ENCODE measurements at regions not wholly inside any gene's neighbourhood (a gene's known extent, or its start where the extent isn't known, plus 50 kb on each side); places are given as distances from the start of the nearest gene placed in this dataset.
A peak's percentile ranks its signal among the peaks of the same experiment; 100 is the strongest.

DNA sequence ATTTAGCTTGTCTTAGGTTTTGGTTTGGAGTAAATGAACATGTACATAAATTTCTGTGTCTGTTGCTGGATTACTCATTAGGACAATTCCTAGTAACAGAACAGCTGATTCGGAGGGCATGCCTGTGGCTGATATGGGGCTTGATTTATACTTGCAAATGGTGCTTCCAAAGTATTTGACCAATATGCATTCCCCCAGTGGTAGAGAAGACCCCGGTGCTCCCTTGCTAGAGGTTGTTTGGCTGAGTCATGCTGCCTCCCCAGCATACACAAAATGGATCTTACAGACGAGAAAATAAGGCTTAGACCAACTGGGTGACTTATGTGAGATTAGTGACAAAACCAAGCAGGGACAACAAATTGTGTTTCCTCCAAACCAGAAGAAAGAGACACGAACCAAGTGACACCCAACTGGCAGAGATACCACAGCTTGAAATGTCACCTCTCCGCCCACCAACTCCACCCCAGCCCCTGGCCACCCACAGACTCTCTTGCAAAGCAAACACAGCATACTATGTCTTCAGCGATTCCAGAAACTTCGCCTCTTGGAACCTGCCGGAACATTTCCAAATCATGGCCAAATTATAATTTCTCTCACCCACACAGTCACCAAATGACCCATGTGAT, 75.9 kb upstream of the ETS2 start:
- H3K36me3 ChIP-seq (replicated peaks in 1 of 2) = no peaks in the 10 kb centered on the region
- WGBS, 4 donors = 45 to 56% (median 50%) methylated on average over 8 of the region's 8 CpGs
- H3K27ac ChIP-seq = no peak overlapping the region
- DNase-seq = no peak
- peaks cover 0 to 6% of the 10 kb centered on the region in 2 donors for H3K4me1 ChIP-seq (replicated peaks in 1 of 2)
- peaks cover 0 to 6% (median 0%) of the 10 kb centered on the region in 3 donors for H3K9me3 ChIP-seq (replicated peaks in 1 of 3)
- intact Hi-C loops (cut with DNase I) = loop anchor here (5.0 to 10.0 kb wide), 3 partner anchors 75 to 407 kb away; partner anchors contain the start of gene ETS2 (in 1 of the 2)
- H3K27me3 ChIP-seq = no peaks in the 10 kb centered on the region
- TF ChIP-seq POLR2A (IDR thresholded peaks at IDR 0.05) = no peak
- TF ChIP-seq, protein P1, sequence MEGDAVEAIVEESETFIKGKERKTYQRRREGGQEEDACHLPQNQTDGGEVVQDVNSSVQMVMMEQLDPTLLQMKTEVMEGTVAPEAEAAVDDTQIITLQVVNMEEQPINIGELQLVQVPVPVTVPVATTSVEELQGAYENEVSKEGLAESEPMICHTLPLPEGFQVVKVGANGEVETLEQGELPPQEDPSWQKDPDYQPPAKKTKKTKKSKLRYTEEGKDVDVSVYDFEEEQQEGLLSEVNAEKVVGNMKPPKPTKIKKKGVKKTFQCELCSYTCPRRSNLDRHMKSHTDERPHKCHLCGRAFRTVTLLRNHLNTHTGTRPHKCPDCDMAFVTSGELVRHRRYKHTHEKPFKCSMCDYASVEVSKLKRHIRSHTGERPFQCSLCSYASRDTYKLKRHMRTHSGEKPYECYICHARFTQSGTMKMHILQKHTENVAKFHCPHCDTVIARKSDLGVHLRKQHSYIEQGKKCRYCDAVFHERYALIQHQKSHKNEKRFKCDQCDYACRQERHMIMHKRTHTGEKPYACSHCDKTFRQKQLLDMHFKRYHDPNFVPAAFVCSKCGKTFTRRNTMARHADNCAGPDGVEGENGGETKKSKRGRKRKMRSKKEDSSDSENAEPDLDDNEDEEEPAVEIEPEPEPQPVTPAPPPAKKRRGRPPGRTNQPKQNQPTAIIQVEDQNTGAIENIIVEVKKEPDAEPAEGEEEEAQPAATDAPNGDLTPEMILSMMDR (IDR thresholded peaks at IDR 0.05) = no peak
- no peak overlapping the region for H3K4me3 ChIP-seq

DNA sequence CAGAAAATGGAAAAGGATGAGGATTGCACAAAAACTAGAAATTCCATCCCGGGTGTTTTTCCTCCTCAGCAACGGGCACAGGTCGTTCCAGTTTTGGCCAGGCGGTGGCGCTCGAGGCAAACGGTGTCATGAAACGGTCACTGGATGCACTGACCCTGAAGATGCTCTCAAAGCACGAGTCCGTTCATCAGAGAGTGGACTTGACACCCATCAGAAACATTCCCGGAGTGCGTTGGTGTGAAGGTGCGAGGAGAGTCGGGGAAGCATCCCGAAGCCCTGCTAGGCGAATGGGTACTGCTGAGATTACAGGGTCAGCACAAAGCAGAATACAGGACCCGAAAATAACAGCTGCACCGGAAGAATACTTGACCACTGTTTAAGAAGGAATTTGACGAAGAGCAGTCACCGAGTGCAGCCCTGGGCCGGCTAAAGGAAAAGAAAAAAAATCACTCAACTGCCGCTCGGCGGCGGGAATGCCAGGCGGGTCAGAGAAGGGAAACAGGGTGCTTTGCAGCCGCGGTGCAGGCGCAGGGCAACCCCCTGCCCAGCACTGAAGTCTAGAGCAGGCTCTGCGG, 71.7 kb upstream of the ETS2 start:
- intact Hi-C loops (cut with DNase I) = loop anchor here (5.0 to 10.0 kb wide), 3 partner anchors 71 to 403 kb away; partner anchors contain the start of gene ETS2 (in 1 of the 2)
- Histone ChIP-seq H3K27me3 (no peaks in the 10 kb centered on the region), H3K9me3 (replicated peaks in 1 of 3) (no peaks in the 10 kb centered on the region), H3K27ac (peak overlapping the region in 4 of 5 donors; percentile 29 to 86 (median 62)), H3K4me3 (peak overlapping the region in 1 of 4 donors; percentile 35), H3K36me3 (replicated peaks in 1 of 2) (no peaks in the 10 kb centered on the region), H3K4me1 (replicated peaks in 1 of 2) (peaks cover 0 to 6% of the 10 kb centered on the region in 2 donors)
- DNase-seq = peak; percentile 79 to 96 (median 87)
- TF ChIP-seq, protein P1 (IDR thresholded peaks at IDR 0.05) = peak; percentile 85 to 96 (median 94)
- TF ChIP-seq POLR2A (IDR thresholded peaks at IDR 0.05) = no peak
- 2 to 5% (median 3%) methylated on average over 30 of the region's 30 CpGs for WGBS, 4 donors

DNA sequence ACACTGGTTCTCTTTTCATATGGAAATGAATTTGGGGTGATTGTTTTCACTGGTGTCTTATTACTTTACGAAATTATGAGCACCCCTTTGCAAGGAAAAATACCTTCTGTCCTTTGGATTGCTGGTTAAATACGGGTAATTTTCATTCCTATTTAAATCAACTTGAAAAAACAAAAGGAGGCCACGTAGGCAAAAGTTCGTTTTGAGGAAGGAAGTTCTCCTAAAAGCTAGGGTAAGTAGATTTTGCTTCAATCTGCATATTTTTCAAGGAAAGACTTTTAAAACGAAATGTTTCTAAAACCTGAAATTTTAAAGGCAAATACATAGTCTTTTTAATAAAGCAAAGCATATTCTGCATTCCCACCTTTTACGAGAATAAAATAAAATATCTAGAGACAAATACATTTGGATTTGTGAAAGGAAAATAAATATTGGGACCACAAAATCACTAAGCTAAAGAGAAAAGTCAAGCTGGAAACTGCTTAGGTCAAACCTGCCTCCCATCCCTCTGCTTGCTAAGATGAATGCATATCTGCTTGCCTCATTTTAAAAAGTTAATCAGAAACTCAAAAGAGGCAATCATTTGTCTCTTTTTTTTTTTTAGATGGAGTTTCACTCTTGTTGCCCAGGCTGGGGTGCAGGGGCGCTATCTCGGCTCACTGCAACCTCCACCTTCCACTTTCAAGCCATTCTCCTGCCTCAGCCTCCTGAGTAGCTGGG, 70.9 kb upstream of the ETS2 start:
- H3K9me3 ChIP-seq (replicated peaks in 1 of 3) = no peaks in the 10 kb centered on the region
- no peaks in the 10 kb centered on the region for H3K27me3 ChIP-seq
- peak overlapping the region in 1 of 4 donors; percentile 35 for H3K4me3 ChIP-seq
- intact Hi-C loops (cut with DNase I) = loop anchor here (5.0 to 10.0 kb wide), 3 partner anchors 70 to 402 kb away; partner anchors contain the start of gene ETS2 (in 1 of the 2)
- H3K4me1 ChIP-seq (replicated peaks in 1 of 2) = peaks cover 0 to 6% of the 10 kb centered on the region in 2 donors
- no peak for DNase-seq
- TF ChIP-seq, protein P1 (IDR thresholded peaks at IDR 0.05) = no peak
- TF ChIP-seq POLR2A (IDR thresholded peaks at IDR 0.05) = no peak
- H3K27ac ChIP-seq = peak overlapping the region in 4 of 5 donors; percentile 29 to 86 (median 62)
- 42 to 53% (median 50%) methylated on average over 8 of the region's 8 CpGs for WGBS, 4 donors
- H3K36me3 ChIP-seq (replicated peaks in 1 of 2) = no peaks in the 10 kb centered on the region

DNA sequence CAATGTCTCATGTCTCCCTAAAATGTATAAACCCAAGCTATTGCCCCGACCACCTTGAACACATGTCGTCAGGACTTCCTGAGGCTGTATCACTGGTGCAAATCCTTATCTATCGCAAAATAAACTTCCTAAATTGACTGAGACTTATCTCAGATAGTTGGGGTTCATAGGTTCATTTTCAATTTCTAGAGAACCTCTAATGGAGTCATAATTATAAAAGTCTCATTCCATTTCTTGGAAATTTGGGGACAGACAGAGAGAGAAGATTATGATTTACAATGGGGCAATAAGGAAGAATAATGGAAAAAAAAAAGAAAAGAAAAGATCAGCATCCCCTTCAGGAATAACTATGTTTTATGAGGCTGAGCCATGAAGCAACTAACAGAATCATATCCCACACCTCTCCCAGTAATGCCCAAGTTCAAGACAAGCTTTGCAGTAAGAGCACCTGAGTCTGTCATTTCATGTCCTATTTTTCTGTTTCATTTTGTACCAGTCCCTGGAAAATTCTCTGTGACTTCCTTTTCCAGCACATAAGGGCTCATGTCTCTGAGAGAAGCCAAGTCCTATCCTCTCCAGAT, 70.0 kb upstream of the ETS2 start:
- H3K9me3 ChIP-seq (replicated peaks in 1 of 3) = no peaks in the 10 kb centered on the region
- 55 to 72% (median 62%) methylated on average over 3 of the region's 3 CpGs for WGBS, 4 donors
- intact Hi-C loops (cut with DNase I) = loop anchor here (10.0 kb wide), 2 partner anchors 69 to 389 kb away; partner anchors contain the start of gene ETS2 (in 1 of the 2)
- H3K27me3 ChIP-seq = no peaks in the 10 kb centered on the region
- H3K36me3 ChIP-seq (replicated peaks in 1 of 2) = no peaks in the 10 kb centered on the region
- peaks cover 0 to 6% of the 10 kb centered on the region in 2 donors for H3K4me1 ChIP-seq (replicated peaks in 1 of 2)
- TF ChIP-seq, protein P1 (IDR thresholded peaks at IDR 0.05) = no peak
- TF ChIP-seq POLR2A (IDR thresholded peaks at IDR 0.05) = no peak
- no peak for DNase-seq
- H3K27ac ChIP-seq = peak overlapping the region in 1 of 5 donors; percentile 1
- H3K4me3 ChIP-seq = no peak overlapping the region
